HepG2 (cell line): ENCODE measurements at regions not wholly inside any gene's neighbourhood (a gene's known extent, or its start where the extent isn't known, plus 50 kb on each side); places are given as distances from the start of the nearest gene placed in this dataset.

Source experiments
- ARID2 ChIP-seq: sonication (generic); formaldehyde crosslinking; IDR thresholded peaks from 2 replicates; pipeline ENCODE4 v1.8.1; 2022; ENCODE audit warnings: mild to moderate bottlenecking, missing genetic modification reagents, borderline replicate concordance
- CREM ChIP-seq, 2 experiments: sonication (generic) in 1 of 2; formaldehyde crosslinking in 1 of 2; IDR thresholded peaks; 2 replicates each; pipeline versions ENCODE4 v1.4.0 to v1.6.1; 2016 to 2020; ENCODE audit warnings: antibody characterized with exemption in 1 of 2, mild to moderate bottlenecking in 1 of 2, missing genetic modification reagents in 1 of 2
- FOSL2 ChIP-seq: sonication (generic); formaldehyde crosslinking; IDR thresholded peaks from 2 replicates; pipeline ENCODE4 v1.4.0; 2020; ENCODE audit warnings: missing genetic modification reagents
- HMGA1 ChIP-seq: sonication (generic); formaldehyde crosslinking; conservative IDR thresholded peaks from 2 replicates; pipeline ENCODE4 v1.4.0; 2020; ENCODE audit warnings: missing genetic modification reagents
- ISL2 ChIP-seq: sonication (generic); formaldehyde crosslinking; IDR thresholded peaks from 2 replicates; pipeline ENCODE4 v1.5.0; 2020; ENCODE audit warnings: missing genetic modification reagents
- KAT8 ChIP-seq: IDR thresholded peaks from 2 replicates; pipeline ENCODE4 v1.6.1; 2016; ENCODE audit warnings: missing genetic modification reagents, missing compliant biosample characterization
- KIAA2018 ChIP-seq: sonication (generic); formaldehyde crosslinking; IDR thresholded peaks from 2 replicates; pipeline ENCODE4 v1.5.0; 2020; ENCODE audit warnings: mild to moderate bottlenecking, missing genetic modification reagents, borderline replicate concordance
- NFKBIZ ChIP-seq: IDR thresholded peaks from 2 replicates; pipeline ENCODE4 v1.6.1; 2018; ENCODE audit warnings: missing genetic modification reagents, missing compliant biosample characterization
- PRDM4 ChIP-seq: sonication (generic); formaldehyde crosslinking; IDR thresholded peaks from 2 replicates; pipeline ENCODE4 v1.9.0; 2021; ENCODE audit warnings: missing genetic modification reagents, borderline replicate concordance
- RFXANK ChIP-seq: IDR thresholded peaks from 2 replicates; pipeline ENCODE4 v1.6.1; 2016
- SP5 ChIP-seq: IDR thresholded peaks from 2 replicates; pipeline ENCODE4 v1.6.1; 2016; ENCODE audit warnings: low read depth, borderline replicate concordance
- TGIF2 ChIP-seq: IDR thresholded peaks from 2 replicates; pipeline ENCODE4 v1.6.1; 2016; ENCODE audit warnings: control low read depth, missing compliant biosample characterization
- THAP7 ChIP-seq: sonication (generic); formaldehyde crosslinking; IDR thresholded peaks from 2 replicates; pipeline ENCODE4 v1.8.1; 2023; ENCODE audit warnings: mild to moderate bottlenecking, missing genetic modification reagents
- XBP1 ChIP-seq: sonication (generic); formaldehyde crosslinking; IDR thresholded peaks from 2 replicates; pipeline ENCODE4 v1.5.0; 2020; ENCODE audit warnings: missing genetic modification reagents
- YY1 ChIP-seq: IDR thresholded peaks from 2 replicates; pipeline ENCODE4 v1.6.1; 2011; ENCODE audit warnings: low read length, low read depth, moderate library complexity, mild to moderate bottlenecking; ENCODE audit not compliant: insufficient read depth, insufficient replicate concordance
- ZNF264 ChIP-seq: sonication (generic); formaldehyde crosslinking; IDR thresholded peaks from 2 replicates; pipeline ENCODE4 v1.4.0; 2020; ENCODE audit warnings: missing genetic modification reagents
- ZNF510 ChIP-seq: sonication (generic); formaldehyde crosslinking; IDR thresholded peaks from 2 replicates; pipeline ENCODE4 v1.4.0; 2020; ENCODE audit warnings: low read depth, mild to moderate bottlenecking, missing genetic modification reagents

GRCh38 chr3:40871394-40871793 is 327.9 kb upstream of the CTNNB1 start (continued):
- TF ChIP-seq PRDM4 (CRISPR knock-in tag) (no peak), KIAA2018 (CRISPR knock-in tag) (no peak), CREM (IDR thresholded peaks at IDR 0.05) (peak; percentile 77; the same call in 1 of the 2 replicates), CREM (CRISPR knock-in tag; IDR thresholded peaks at IDR 0.05) (no peak), FOSL2 (peak; percentile 35; the same call in 1 of the 2 replicates), YY1 (no peak), TGIF2 (CRISPR knock-in tag) (peak; percentile 32; the same call in 1 of the 2 replicates), THAP7 (CRISPR knock-in tag) (no peak), ZNF510 (CRISPR knock-in tag) (no peak), HMGA1 (CRISPR knock-in tag) (no peak), NFKBIZ (no peak), SP5 (no peak), ISL2 (CRISPR knock-in tag) (peak; percentile 89), ARID2 (CRISPR knock-in tag) (no peak), ZNF264 (no peak), XBP1 (CRISPR knock-in tag) (no peak), KAT8 (CRISPR knock-in tag) (no peak), RFXANK (no peak)
